Activated CD8-positive, alpha-beta memory T cell treated with anti-CD3 and anti-CD28 coated beads, Interleukin-2, amount 10 ng/mL, durations not matched to agents 7 days and 5 days (primary cell): ENCODE measurements at regions not wholly inside any gene's neighbourhood (a gene's known extent, or its start where the extent isn't known, plus 50 kb on each side); places are given as distances from the start of the nearest gene placed in this dataset.
"Not testable (repeated sequence)": the region's sequence is repeated elsewhere in the genome, so short reads cannot be mapped to it uniquely, and the experiment has no call there.

Experiments
- ATAC-seq: fragments of 150-1000 bp; cut with Tn5 transposase; one replicate; pipeline ENCODE4 v1.10.0; 2021; ENCODE audit warnings: moderate library complexity
- CTCF ChIA-PET: fragments of 350-600 bp; sonication (Branson Sonifier 250); formaldehyde crosslinking; loops from one replicate; lab custom pipeline; 2021; ENCODE audit warnings: antibody characterized with exemption; lab: Charles Lee
- DNase-seq: peaks from one replicate; pipeline ENCODE4 v3.0.0-alpha.2; 2020
- H3K27ac Mint-ChIP-seq: one replicate; pipeline ENCODE4 v1.8.0; 2021; ENCODE audit warnings: mild to moderate bottlenecking, mixed read lengths
- H3K27me3 Mint-ChIP-seq: one replicate; pipeline ENCODE4 v1.8.0; 2021; ENCODE audit warnings: mixed read lengths
- H3K36me3 Mint-ChIP-seq: one replicate; pipeline ENCODE4 v1.8.0; 2021; ENCODE audit warnings: mild to moderate bottlenecking, mixed read lengths
- H3K4me1 Mint-ChIP-seq: one replicate; pipeline ENCODE4 v1.8.0; 2021; ENCODE audit warnings: mixed read lengths
- H3K4me3 Mint-ChIP-seq: one replicate; pipeline ENCODE4 v1.8.0; 2021; ENCODE audit warnings: mild to moderate bottlenecking, moderate library complexity, mixed read lengths
- H3K9me3 Mint-ChIP-seq: one replicate; pipeline ENCODE4 v1.8.0; 2022; ENCODE audit warnings: low read depth, mixed read lengths

GRCh38 chr4:183044924-183045640 is 54.0 kb upstream of the WWC2 start:
- H3K27ac Mint-ChIP-seq, CTCF ChIA-PET: not testable (repeated sequence)

GRCh38 chr4:183038436-183038835 is 60.6 kb upstream of the WWC2 start:
- ATAC-seq (no peak), DNase-seq (no peak)
- no peaks in the 10 kb centered on the region for H3K4me1 Mint-ChIP-seq
- CTCF ChIA-PET = no interaction called here
- no peaks in the 10 kb centered on the region for H3K9me3 Mint-ChIP-seq
- H3K4me3 Mint-ChIP-seq = no peak overlapping the region
- H3K36me3 Mint-ChIP-seq = no peaks in the 10 kb centered on the region
- H3K27me3 Mint-ChIP-seq = peaks cover 2% of the 10 kb centered on the region
- no peak overlapping the region for H3K27ac Mint-ChIP-seq

More at GRCh38 chr4:183044924-183045640, 54.0 kb upstream of the WWC2 start:
- not testable (repeated sequence) for ATAC-seq, H3K4me3 Mint-ChIP-seq, H3K36me3 Mint-ChIP-seq, H3K9me3 Mint-ChIP-seq, DNase-seq, H3K4me1 Mint-ChIP-seq
- H3K27me3 Mint-ChIP-seq = peaks cover 14% of the 10 kb centered on the region

GRCh38 chr4:183035726-183036415 is 63.2 kb upstream of the WWC2 start:
- Mint-ChIP-seq H3K27ac (no peak overlapping the region), H3K27me3 (peaks cover 2% of the 10 kb centered on the region)
- CTCF ChIA-PET = no interaction called here

GRCh38 chr4:183035256-183035655 is 63.8 kb upstream of the WWC2 start:
- CTCF ChIA-PET = no interaction called here
- DNase-seq = no peak
- H3K27me3 Mint-ChIP-seq = peaks cover 2% of the 10 kb centered on the region
- ATAC-seq = no peak
- no peak overlapping the region for H3K4me3 Mint-ChIP-seq
- H3K36me3 Mint-ChIP-seq = no peaks in the 10 kb centered on the region
- H3K4me1 Mint-ChIP-seq = no peaks in the 10 kb centered on the region
- no peak overlapping the region for H3K27ac Mint-ChIP-seq
- no peaks in the 10 kb centered on the region for H3K9me3 Mint-ChIP-seq

More at GRCh38 chr4:183035726-183036415, 63.2 kb upstream of the WWC2 start:
- Mint-ChIP-seq H3K4me3 (no peak overlapping the region), H3K4me1 (no peaks in the 10 kb centered on the region), H3K9me3 (no peaks in the 10 kb centered on the region), H3K36me3 (no peaks in the 10 kb centered on the region)
- ATAC-seq (no peak), DNase-seq (no peak)

- no peak overlapping the region for H3K27ac Mint-ChIP-seq
- CTCF ChIA-PET = no interaction called here
- ATAC-seq (no peak), DNase-seq (no peak)
- no peaks in the 10 kb centered on the region for H3K4me1 Mint-ChIP-seq
- H3K4me3 Mint-ChIP-seq = no peak overlapping the region
- H3K9me3 Mint-ChIP-seq = no peaks in the 10 kb centered on the region
- H3K36me3 Mint-ChIP-seq = no peaks in the 10 kb centered on the region
- H3K27me3 Mint-ChIP-seq = no peaks in the 10 kb centered on the region
These were observed 68.2 kb upstream of the WWC2 start for GRCh38 chr4:183030823-183031222.

GRCh38 chr4:183030309-183030708 is 68.7 kb upstream of the WWC2 start:
- H3K9me3 Mint-ChIP-seq = no peaks in the 10 kb centered on the region
- CTCF ChIA-PET = no interaction called here
- DNase-seq (no peak), ATAC-seq (no peak)
- no peaks in the 10 kb centered on the region for H3K27me3 Mint-ChIP-seq
- no peaks in the 10 kb centered on the region for H3K36me3 Mint-ChIP-seq
- no peaks in the 10 kb centered on the region for H3K4me1 Mint-ChIP-seq
- no peak overlapping the region for H3K27ac Mint-ChIP-seq
- no peak overlapping the region for H3K4me3 Mint-ChIP-seq

GRCh38 chr4:183029365-183029764 is 69.7 kb upstream of the WWC2 start:
- Mint-ChIP-seq H3K4me3 (no peak overlapping the region), H3K9me3 (no peaks in the 10 kb centered on the region), H3K27ac (no peak overlapping the region), H3K27me3 (no peaks in the 10 kb centered on the region), H3K36me3 (no peaks in the 10 kb centered on the region), H3K4me1 (no peaks in the 10 kb centered on the region)
- CTCF ChIA-PET = no interaction called here
- ATAC-seq (no peak), DNase-seq (no peak)

- Mint-ChIP-seq H3K36me3 (no peaks in the 10 kb centered on the region), H3K9me3 (no peaks in the 10 kb centered on the region), H3K27ac (no peak overlapping the region), H3K4me1 (no peaks in the 10 kb centered on the region), H3K27me3 (no peaks in the 10 kb centered on the region), H3K4me3 (no peak overlapping the region)
- DNase-seq = no peak
- CTCF ChIA-PET = no interaction called here
- no peak for ATAC-seq
These were observed 72.4 kb upstream of the WWC2 start for GRCh38 chr4:183026701-183027100.

- Mint-ChIP-seq H3K4me1 (no peaks in the 10 kb centered on the region), H3K36me3 (no peaks in the 10 kb centered on the region), H3K27me3 (no peaks in the 10 kb centered on the region), H3K4me3 (no peak overlapping the region), H3K27ac (no peak overlapping the region), H3K9me3 (no peaks in the 10 kb centered on the region)
- ATAC-seq (no peak), DNase-seq (no peak)
- CTCF ChIA-PET = no interaction called here
These were observed 76.4 kb upstream of the WWC2 start for GRCh38 chr4:183022617-183023016.

- Mint-ChIP-seq H3K27ac (no peak overlapping the region), H3K27me3 (peaks cover 2% of the 10 kb centered on the region), H3K4me3 (no peak overlapping the region), H3K4me1 (no peaks in the 10 kb centered on the region), H3K36me3 (no peaks in the 10 kb centered on the region), H3K9me3 (no peaks in the 10 kb centered on the region)
- ATAC-seq (no peak), DNase-seq (no peak)
- CTCF ChIA-PET = no interaction called here
These were observed 81.1 kb upstream of the WWC2 start for GRCh38 chr4:183017962-183018361.

- ATAC-seq (no peak), DNase-seq (no peak)
- Mint-ChIP-seq H3K27me3 (peaks cover 15% of the 10 kb centered on the region), H3K36me3 (no peaks in the 10 kb centered on the region), H3K9me3 (no peaks in the 10 kb centered on the region), H3K27ac (no peak overlapping the region), H3K4me1 (no peaks in the 10 kb centered on the region), H3K4me3 (no peak overlapping the region)
- CTCF ChIA-PET = no interaction called here
These were observed 84.5 kb upstream of the WWC2 start for GRCh38 chr4:183014361-183015084.

GRCh38 chr4:183013730-183014002 is 85.4 kb upstream of the WWC2 start:
- Mint-ChIP-seq H3K36me3 (no peaks in the 10 kb centered on the region), H3K27ac (no peak overlapping the region), H3K27me3 (peaks cover 15% of the 10 kb centered on the region), H3K4me3 (no peak overlapping the region), H3K9me3 (no peaks in the 10 kb centered on the region), H3K4me1 (no peaks in the 10 kb centered on the region)
- no peak for DNase-seq
- CTCF ChIA-PET = no interaction called here
- no peak for ATAC-seq

- CTCF ChIA-PET = no interaction called here
- no peaks in the 10 kb centered on the region for H3K4me1 Mint-ChIP-seq
- H3K36me3 Mint-ChIP-seq = no peaks in the 10 kb centered on the region
- H3K9me3 Mint-ChIP-seq = no peaks in the 10 kb centered on the region
- no peak overlapping the region for H3K4me3 Mint-ChIP-seq
- DNase-seq = no peak
- no peak overlapping the region for H3K27ac Mint-ChIP-seq
- peaks cover 15% of the 10 kb centered on the region for H3K27me3 Mint-ChIP-seq
- no peak for ATAC-seq
These were observed 86.0 kb upstream of the WWC2 start for GRCh38 chr4:183012879-183013729.
